NCI-H460 (cell line): ENCODE measurements at regions not wholly inside any gene's neighbourhood (a gene's known extent, or its start where the extent isn't known, plus 50 kb on each side); places are given as distances from the start of the nearest gene placed in this dataset.
"Not testable (repeated sequence)": the region's sequence is repeated elsewhere in the genome, so short reads cannot be mapped to it uniquely, and the experiment has no call there.

ENCODE experiments used
- DNase-seq: peaks from one replicate; pipeline ENCODE4 v3.0.0-alpha.2; 2016; ENCODE audit warnings: low read depth; ENCODE audit errors: extremely low read depth

GRCh38 chr7:115227473-115228235 lies 305.8 kb downstream of the MDFIC start:
- no peak for DNase-seq

DNA sequence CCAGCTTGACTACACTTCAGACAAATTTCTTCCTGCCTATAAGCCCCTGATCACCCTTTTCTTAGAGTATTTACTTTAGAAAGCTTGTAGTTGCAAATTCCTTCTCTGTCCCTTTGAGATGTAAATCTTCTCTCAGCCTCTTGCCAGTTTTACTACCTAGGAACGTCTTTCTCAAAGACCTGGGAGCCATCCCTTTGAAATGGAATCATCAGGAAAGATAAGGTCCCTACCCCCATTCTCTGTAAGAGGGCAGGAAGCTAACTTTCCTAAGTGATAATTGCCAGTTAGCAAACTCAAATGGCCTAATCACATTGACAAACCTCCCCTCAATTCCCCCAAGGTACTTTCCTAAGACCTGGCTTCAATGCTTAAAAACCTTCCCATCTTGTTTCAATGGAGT lies 304.5 kb downstream of the MDFIC start:
- DNase-seq: no peak

- DNase-seq: no peak
Measured at GRCh38 chr7:115224922-115225321, 303.0 kb downstream of the MDFIC start.

GRCh38 chr7:115223959-115224358 lies 302.1 kb downstream of the MDFIC start:
- no peak for DNase-seq

DNA sequence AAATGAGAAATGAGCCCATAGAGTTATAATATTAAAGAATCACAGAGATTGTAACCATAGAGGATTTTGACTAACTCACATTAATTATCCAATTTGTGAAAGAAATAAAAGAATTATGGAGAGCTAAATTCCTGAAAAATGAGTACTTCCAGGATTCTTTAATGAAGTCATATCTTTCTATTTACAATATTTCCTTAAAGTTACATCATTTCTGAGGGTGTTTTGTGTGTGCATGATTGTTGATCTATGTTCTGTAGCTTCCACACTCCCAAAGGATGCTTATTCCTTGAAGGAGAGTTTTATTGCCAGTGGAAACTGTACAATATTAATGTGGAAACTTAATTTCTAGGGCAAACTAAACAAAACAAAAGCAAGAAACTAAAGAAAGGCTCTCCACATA lies 299.6 kb downstream of the MDFIC start:
- DNase-seq: no peak

- no peak for DNase-seq
Measured at GRCh38 chr7:115218076-115218475, 296.2 kb downstream of the MDFIC start.

DNA sequence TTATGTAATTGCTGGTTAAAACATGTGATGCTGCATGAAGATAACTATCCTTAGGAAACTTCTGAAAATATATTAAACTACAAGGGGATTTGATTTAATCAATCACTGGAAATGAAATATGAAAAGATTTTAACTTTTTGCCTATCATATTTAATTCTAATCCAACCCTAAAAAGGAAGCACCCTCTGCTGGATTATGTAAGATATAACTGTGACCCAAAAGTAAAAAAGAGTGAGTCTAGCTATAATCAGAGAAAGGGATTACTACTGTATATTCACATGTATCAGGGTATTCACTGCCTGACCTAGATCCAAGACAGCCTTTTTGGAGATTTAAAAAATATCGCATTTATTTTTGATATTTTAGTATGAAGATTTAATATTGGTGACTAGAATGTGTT lies 295.5 kb downstream of the MDFIC start:
- DNase-seq: no peak

DNA sequence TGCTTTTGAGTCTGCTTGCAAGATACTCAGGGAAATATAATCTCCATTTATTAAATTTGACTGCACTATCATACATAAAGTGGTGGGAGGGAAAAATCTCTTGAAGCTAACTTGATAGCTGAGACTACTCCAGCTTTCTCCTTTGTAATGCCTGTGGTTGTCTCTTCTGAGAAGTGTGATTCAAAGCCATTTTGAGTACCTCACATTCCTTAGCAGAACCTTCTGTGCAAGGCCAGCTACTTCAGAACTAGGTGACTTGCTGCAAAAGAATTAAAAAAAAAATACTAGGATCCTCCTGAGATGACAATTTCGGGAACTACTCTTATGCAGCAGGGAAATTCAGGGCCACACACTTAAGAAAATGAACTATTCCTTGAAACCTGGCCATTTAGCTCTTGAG lies 294.8 kb downstream of the MDFIC start:
- no peak for DNase-seq

GRCh38 chr7:115211171-115211570 lies 289.3 kb downstream of the MDFIC start:
- DNase-seq: no peak

GRCh38 chr7:115210552-115210951 lies 288.7 kb downstream of the MDFIC start:
- no peak for DNase-seq

GRCh38 chr7:115208710-115209560 lies 287.0 kb downstream of the MDFIC start:
- DNase-seq: no peak

DNA sequence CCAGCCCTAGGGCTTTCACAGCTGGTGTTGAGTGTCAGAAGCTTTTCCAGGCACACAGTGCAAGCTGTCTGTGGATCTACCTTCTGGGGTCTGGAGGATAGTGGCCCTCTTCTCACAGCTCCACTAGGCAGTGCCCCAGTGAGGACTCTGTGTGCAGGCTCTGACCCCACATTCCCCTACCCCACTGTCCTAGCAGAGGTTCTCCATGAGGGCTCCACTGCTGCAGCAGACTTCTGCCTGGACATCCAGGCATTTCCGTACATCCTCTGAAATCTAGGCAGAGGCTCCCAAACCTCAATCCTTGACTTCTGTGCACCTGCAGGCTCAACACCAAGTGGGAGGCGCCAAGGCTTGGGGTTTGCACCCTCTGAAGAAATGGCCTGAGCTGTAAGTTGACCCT lies 284.5 kb downstream of the MDFIC start:
- not testable (repeated sequence) for DNase-seq

GRCh38 chr7:115198143-115198542 lies 276.2 kb downstream of the MDFIC start:
- no peak for DNase-seq

DNA sequence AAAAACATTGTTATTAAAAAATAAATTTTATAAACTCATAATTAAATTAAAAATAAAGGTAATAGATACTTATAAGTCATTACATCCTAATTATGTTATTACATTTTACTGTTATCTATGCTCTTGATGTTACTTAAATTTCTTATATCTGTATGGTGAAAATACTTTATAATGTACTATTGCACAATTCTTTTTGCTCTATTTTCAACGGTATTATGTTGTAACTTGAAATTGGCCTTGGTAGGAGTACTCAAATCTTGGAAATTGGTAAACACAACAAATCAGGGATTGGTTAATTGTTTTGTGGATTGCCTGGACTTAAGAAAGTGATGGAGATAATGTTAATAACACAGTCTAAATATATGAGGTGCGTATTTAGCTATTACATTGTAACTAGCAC lies 273.3 kb downstream of the MDFIC start:
- no peak for DNase-seq

GRCh38 chr7:115191526-115191925 lies 269.6 kb downstream of the MDFIC start:
- DNase-seq: no peak

DNA sequence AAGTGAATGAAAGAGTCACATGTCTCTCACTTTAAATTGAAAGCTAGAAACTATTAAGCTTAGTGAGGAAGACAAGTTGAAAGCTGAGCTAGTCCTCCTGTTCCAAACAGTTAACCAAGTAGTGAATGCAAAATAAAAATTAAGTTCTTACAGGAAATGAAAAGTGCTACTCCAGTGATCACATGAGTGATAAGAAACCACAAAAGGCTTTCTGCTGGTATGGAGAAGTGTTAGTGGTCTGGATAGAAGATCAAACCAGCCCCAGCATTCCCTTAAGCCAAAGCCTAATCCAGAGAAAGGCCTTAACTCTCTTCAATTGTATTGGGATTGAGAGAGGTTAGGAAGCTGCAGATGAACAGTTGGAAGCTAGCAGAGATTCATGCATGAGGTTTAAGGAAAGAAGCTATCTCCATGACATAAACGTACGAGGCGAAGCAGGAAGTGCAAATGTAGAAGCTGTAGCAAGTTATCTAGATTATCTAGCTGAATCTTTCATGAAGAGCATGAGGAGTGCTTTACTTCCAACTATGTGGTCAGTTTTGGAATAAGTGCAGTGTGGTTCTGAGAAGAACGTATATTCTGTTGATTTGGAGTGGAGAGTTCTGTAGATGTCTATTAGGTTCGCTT lies 261.6 kb downstream of the MDFIC start:
- DNase-seq: no peak

DNA sequence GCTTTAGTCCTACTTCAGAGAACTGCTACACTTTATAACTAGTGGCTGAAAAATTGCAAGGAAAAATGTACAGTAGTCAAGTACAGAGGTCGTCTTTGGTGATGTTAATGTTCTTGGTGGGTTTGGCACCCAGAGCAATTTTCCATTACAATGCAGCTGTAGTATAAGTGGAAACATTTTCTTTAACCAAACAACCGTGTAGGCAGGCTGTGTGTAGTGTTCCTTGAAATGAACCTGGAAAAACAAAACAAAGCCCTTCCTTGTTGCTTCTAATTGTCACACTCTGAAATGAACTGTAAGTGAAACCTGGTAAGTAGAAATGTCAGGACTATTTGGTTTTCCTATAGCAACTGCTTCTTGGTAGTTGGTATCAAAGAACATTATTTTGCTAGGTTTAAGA lies 256.9 kb downstream of the MDFIC start:
- no peak for DNase-seq

DNA sequence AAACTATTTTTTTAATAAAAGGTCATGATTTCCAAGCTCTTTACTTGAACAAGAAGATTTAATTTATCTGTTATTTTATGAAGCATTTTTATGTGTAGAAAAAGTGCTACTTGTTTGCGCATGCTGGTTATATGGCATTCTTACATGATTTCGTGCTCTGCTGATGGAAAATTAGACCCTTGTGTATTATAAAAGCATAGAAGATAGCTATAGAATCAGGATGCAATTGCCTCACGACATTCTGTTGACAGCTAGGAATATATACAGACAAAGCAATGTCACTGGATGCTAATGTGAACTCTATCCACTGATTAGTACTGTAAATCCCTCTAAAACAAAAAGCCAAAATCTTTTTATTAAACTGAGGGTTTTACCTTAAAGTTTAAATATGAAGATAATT lies 255.9 kb downstream of the MDFIC start:
- DNase-seq: no peak

DNA sequence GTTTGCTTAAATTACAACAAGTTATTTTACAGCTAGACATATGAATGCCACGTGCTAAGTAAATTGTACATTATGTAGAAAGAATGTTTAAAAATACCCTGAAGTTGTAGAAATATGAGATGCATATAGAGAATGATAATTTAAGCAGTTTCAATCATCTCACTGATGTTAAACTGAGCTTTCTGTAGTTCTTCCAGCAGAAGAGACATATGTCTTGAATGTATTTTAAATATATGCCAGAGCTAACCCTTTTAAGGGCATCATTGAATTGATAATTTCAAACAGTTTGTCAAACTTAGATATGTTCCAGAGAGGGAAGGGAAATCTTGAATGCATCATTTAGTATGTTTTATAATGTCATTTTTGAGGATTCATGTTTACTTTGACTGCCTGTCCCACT lies 255.2 kb downstream of the MDFIC start:
- no peak for DNase-seq

DNA sequence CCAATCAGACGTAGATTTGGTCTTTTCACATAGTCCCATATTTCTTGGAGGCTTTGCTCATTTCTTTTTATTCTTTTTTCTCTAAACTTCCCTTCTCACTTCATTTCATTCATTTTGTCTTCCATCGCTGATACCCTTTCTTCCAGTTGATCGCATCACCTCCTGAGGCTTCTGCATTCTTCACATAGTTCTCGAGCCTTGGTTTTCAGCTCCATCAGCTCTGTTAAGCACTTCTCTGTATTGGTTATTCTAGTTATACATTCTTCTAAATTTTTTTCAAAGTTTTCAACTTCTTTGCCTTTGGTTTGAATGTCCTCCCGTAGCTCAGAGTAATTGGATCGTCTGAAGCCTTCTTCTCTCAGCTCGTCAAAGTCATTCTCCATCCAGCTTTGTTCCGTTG lies 250.5 kb downstream of the MDFIC start:
- not testable (repeated sequence) for DNase-seq

GRCh38 chr7:115153769-115154477 lies 232.0 kb downstream of the MDFIC start:
- no peak for DNase-seq
